ENCODE measurements at regions not wholly inside any gene's neighbourhood (a gene's known extent, or its start where the extent isn't known, plus 50 kb on each side); places are given as distances from the start of the nearest gene placed in this dataset.

DNA sequence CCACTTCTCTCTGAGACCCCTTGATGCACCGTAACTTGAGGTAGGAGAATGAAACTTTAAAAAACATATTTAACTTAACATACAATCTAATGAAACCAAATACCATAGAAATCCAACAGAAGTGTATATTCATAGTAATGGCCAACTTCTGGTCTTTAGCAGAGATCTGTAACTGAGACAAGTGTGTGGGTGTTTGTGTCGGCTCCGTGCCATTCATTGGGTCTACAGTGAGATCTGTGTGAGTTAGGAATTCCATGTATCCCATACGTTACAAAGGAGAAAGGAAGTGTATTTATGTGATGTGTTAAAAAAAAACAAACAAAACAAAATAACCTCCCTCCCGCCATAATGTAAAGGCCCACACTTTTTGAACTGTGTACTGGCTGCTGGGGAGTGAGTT lies 348.0 kb upstream of the NR3C2 start (continued):
- TF ChIP-seq PHF8 (conservative IDR thresholded peaks at IDR 0.05; ENCODE audit: low read depth, low read length), result no peak
- TF ChIP-seq KDM1A (IDR thresholded peaks at IDR 0.05; ENCODE audit: borderline replicate concordance, low read length), result no peak
- TF ChIP-seq, protein P1, sequence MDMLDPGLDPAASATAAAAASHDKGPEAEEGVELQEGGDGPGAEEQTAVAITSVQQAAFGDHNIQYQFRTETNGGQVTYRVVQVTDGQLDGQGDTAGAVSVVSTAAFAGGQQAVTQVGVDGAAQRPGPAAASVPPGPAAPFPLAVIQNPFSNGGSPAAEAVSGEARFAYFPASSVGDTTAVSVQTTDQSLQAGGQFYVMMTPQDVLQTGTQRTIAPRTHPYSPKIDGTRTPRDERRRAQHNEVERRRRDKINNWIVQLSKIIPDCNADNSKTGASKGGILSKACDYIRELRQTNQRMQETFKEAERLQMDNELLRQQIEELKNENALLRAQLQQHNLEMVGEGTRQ (IDR thresholded peaks at IDR 0.05; ENCODE audit: low read length), result no peak
- TF ChIP-seq SRF (IDR thresholded peaks at IDR 0.05; ENCODE audit: low read depth, low read length), result no peak

Data from H1 (cell line).